ENCODE measurements at regions not wholly inside any gene's neighbourhood (a gene's known extent, or its start where the extent isn't known, plus 50 kb on each side); places are given as distances from the start of the nearest gene placed in this dataset.
A peak's percentile ranks its signal among the peaks of the same experiment; 100 is the strongest.

DNA sequence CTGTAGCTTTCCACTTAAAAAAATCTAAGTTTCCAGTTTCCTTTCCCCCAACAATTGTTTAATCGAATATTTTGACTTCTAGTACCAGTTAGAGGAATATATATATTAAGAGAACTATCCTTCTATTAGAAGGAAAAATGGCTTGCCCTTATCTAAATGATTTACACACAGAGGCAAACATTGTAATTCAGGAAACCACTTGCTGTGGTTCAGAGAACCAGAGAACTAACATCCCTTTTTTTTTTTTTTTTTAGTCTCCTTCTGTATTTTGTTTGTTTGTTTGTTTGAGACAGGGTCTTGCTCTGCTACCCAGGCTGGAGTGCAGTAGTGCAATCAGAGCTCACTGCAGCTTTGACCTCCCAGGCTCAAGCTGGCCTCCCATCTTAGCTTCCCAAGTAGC, 746.6 kb downstream of the VRK1 start:
- no peak for DNase-seq

DNA sequence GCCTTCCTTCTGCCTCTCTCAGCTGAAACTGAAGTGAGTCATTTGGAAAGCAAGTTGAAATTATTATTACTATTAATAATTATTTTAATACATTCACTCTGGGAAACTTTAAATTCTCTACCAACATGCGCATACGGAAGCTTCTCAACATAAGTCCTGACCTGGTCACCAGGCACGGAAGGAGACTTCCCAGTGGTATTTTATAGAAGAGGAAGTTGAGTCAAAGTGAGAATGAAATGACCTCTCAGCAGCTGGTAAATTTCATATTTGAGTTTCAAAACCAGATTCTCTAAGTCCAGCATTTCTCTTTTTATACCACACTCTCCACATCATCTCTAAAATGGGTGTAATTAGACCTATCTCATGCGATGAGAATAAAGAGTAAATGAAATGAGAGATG, 747.4 kb downstream of the VRK1 start:
- no peak for DNase-seq

DNA sequence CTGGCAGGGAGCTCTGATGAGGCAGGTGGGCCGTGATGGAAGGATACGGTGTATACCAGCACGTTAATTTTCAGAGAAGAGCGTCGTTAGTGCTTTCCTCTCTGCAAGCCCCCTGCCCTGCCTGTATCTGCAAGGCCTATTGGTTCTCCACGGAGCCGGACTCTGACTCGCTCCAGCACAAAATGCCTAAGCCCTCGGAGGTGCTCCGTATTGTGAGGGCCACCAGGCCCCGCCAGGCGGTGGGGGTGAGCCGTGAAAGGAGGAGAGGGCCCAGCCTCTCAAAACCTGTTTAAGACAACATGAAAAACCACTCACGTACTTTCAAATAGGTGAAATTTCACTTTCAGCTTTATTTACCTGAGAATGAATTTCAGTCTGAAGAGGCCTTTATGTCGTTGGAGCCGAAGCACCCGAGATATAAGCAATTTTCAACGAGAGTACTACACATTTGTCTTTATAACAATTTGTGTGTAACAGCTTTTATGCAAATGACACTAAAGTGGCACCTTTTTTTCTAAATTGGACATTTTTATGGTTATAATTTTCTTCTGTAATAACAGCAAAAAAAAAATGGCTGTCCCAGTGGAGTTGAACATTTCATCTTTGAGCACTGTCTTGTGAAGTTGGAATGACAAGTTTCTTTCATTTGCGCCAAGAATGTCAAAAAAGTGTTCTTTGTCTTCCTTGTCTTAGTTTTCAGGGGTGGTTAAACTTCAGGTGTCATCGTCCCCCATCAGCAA, 749.5 kb downstream of the VRK1 start:
- DNase-seq: no peak

DNA sequence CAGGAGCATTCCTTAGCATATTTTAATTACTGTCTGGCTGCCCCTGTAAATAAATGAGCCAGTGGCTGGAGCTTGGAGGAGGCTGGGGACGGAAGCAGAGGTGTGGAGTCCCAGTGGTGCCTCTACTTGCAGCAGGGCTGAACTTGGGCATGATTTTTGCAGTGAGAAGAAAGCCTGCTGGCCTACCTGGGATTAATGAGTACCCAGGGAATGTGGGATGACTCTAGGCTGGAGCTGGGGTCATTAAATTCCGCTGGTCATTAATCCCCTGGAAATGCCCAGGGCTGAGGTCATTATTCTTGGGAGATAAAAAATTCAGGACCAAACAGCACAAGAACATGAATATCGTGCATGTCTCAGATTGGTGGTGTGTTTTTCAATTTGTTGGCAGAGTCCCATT, 753.3 kb downstream of the VRK1 start:
- no peak for DNase-seq

DNA sequence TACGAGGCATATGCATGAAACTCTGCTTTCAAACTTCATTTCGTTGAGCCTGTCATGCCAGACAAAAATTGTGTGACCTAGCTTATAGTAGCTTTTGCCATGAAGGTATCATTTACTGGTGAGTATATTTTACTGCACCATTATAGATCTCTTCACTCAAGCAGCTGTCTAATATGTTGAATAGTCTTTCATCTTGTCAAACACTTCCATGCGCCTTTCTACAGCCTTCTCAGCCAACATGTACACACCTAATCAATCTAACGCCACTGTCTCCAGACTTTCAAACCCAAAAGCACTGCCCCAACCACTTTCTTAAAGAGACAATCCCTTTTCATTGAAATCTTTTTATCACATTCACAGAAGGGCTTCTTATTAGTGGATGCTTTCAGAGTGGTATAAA, 757.4 kb downstream of the VRK1 start:
- DNase-seq: no peak

DNA sequence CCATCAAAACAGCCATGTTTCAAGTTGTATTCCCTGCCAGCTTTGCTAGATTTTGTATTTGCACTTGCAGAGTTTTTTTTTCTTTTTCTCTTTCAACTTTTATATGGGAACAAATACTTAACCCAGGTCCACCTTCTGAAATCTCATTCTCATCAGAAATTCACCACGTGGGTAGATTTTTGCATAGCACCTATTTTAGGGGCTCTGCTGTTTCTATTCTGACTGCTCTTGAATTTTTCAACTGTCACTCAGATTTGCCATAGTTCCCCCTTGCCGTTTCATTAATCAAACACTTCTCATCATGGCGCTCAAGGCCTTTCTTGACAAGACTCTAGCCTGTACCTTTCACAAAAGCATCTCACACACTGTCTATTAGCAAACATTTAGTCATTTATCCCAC, 767.2 kb downstream of the VRK1 start:
- no peak for DNase-seq

DNA sequence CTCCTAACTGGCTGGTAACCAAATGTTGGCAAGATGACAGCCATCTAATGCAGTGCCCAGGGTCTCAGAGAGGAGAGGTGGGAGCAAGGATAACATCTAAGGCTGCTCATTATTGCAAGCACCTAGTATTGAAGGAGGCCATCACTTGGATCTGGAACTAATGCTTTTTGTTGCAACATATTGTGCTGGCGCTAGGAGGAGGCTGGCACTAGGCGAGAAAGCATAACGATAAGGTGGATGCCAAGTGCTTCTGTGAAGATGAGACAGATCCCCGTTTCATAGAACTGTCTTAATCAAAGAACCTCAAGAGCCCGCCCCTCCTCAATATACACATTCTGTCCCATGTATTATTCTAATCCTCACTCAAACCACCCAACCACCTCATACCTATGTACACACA, 774.0 kb downstream of the VRK1 start:
- no peak for DNase-seq

DNA sequence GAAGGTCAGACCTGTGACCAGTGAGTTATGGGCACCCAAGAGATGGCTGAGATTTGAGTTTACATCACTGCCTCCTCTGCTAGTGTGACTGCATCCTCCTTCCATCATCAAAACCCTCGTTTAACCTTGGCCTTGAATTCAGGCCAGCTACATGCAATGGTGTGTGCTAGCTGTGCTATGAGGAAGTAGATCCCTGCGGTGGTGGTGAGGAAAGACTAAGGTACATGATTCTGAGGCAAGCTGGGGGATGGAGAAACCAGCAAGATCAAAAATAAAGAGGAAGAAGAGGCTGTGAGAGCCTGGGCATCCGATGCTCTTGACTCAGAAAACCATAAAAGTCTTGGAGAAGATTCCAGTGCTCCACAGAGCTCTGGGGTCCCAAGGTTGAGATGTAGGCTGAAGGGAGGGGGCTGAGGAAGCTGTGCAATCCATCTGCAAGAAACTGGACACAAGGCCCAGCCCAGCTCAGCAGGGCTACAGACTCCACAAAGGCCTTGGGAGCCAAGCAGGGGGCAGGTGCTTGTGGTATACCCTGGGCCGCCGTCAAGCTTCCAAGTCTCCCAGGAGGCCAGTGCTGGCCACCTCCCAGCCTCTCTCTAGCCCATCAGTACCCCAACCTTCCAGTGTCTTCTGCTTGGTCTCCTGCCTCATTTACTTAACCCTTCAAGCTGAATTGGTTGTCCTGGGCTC, 774.8 kb downstream of the VRK1 start:
- DNase-seq: no peak

DNA sequence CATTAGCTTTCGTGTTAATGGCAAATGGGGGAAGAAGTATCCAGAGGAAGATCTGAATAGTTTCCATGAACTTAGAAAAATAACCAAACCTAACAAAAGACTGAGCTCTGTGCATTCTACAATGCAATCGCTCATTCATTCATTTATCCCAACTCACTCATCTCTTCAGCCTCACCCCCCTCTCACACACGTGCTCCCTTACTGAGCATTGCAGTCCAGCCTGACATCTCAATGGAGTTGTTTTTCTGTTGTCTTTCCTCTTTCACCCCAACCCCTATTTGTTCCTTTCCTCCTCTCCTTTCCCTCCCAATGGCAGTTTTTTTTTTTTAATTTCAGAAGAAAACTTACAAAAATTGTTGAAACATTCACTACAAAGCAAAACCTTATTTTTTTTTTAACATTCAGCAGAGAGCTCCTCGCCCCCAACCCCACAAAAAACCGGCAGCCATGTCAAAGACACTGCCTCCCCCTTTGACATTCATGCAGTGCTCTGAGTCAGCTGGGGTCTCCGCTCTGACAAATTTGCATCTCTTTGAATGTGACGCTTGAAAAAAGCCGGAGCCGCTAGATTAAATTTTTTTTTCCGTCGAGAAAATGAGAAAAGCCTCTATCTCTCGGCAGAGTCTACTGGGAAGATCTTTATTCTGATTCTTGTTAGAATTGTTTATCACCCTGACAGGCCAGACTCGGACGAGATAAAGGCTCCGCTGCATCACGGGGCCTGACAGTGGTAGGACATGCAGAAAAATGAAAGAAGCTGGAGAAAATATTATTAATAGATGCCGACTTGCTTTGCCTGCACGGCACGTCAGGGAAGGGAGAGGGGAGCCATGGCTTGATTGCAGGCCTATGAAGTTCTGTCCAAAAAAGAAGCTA, 775.6 kb downstream of the VRK1 start:
- DNase-seq: no peak

DNA sequence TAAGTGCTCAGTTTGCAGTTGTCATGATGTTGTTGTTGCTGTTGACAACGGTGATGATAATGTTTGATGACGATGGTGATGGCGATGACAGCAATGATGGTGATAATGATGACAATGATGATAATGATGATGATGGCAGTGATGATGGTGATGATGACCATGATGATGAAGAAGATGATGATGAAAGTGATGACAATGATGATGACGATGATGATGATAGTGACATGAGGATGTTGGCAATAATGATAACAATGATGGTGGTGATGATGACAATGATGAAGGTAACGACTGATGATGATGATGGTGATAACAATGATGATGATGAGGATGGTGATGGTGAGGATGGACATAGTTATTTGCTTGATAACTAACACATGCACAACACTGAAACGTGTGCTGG, 778.5 kb downstream of the VRK1 start:
- no peak for DNase-seq

DNA sequence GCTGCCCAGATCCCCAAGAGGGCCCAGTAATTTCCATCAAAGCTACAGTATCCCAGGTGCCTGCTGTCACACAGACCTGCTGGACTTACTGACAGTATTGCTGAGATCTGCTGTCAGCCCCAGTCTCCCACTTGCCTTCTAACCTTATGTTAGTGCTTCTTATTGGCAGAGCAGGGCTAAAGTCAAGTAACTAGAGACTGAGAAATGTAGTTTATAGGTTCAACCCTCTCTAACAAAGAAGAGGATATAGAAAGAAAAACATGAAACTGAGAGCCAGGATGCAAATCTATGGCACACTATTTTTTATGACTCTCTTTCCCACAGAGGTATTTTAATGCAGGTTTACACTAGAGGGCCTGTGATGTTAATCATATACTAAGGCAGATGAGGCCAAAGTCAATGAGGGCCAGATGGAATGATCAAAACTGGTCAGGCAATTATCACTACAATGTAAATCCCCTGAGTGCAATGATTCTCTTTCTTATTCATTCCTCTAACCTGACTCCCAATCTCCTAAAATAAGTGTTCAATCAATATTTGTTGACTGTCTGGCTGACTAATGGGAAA, 781.9 kb downstream of the VRK1 start:
- DNase-seq: no peak

DNA sequence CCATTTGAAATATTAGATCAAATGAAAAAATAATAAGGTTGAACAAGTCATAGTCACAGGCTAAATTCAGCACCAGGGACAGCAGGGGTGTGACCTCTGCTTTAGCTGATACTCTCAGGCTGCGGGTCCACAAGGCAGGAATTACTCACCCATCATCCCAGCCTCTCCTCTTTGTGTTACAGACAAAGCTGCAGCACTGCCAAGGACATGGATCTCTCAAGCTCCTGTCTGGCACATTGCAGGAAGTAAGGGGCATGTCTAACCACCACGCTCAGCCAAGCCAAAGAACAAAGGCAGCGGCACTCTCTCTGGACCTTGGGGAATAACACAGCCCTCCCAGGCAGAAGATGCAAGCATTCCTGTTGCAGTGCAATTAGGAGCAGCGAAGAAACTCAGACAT, 783.8 kb downstream of the VRK1 start:
- no peak for DNase-seq

DNA sequence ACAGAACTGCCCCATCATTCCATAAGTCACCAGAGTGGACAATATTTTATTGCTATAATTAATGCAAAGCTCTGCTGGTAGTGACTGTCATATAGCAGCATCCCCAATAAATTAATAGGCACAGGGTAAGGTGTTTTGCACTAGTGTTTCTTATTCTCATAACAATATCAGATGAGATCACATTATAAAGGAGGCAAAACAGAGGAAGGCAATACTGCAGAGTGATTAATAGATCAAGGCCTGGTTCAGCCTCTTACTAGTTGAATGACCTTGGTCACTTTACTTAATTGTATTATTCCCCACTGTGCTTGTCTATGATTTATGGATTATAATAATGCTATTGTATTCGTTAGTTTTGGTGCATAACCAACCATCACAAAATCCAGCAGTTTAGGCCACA, 784.8 kb downstream of the VRK1 start:
- DNase-seq: no peak

DNA sequence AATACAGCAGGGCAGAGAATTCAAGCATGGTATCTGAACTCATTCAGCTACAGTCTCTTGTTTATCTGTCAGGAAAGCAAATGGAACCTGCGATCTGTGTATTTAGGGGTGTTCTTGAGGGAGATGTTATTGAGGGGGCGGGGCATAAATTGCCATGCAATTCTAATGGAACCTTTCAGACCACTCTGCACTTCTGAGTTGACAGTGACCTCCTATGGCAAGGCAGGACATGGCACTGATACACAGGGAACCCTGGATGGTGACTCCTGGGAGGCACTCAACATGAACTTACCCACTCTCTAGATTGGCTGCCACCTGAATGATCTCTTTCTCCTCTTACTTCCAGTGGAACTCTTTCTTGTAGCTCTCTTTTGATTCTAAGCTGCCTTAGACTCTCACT, 787.3 kb downstream of the VRK1 start:
- DNase-seq: no peak

DNA sequence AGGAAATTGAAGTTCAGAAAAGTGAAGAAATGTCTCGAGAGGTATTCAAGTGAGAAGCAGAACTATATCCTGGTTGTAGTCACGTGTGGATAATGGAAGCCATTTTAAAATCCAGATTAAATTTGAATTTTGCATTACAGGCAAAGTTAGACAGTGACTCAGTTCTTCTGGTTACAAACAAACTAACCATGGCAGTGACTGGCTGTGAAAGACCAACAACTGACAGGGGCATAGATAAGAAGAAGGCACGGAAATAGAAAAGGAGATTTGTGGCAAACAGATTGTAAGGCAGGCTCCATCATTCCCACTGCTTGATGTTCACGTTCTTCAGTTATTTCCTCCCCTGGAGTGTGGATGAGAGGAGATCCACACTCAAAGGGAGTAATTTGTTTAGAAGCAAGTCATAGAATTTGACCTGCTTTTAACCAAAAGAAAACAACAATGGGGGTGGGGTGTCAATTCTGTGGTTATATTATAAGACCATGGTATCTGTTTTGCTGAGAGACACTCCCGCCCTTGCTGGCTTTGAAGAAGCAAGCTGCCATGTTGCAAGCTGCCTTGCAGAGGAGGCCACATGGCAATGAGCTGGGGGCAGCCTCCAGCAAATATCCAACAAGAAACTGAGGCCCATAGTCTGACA, 795.3 kb downstream of the VRK1 start:
- DNase-seq: no peak

DNA sequence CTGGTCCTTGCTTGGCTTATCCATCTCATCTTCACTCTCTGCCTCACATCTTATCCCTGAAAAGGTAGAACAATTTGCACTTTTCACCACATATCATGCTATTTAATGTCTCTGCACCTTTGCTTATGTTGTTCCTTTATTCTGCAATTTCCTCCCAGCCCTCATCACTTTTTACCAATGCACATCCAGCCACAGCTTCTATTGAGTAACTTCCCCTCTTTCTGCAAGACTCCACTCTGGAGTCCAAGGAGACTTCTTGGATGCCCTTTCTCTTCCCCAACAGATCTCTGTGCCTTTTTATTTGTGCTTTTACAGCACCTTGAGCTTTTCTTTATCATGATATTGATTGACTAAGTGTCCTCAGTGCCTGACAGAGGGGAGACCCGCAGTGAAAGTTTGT, 797.1 kb downstream of the VRK1 start:
- no peak for DNase-seq

DNA sequence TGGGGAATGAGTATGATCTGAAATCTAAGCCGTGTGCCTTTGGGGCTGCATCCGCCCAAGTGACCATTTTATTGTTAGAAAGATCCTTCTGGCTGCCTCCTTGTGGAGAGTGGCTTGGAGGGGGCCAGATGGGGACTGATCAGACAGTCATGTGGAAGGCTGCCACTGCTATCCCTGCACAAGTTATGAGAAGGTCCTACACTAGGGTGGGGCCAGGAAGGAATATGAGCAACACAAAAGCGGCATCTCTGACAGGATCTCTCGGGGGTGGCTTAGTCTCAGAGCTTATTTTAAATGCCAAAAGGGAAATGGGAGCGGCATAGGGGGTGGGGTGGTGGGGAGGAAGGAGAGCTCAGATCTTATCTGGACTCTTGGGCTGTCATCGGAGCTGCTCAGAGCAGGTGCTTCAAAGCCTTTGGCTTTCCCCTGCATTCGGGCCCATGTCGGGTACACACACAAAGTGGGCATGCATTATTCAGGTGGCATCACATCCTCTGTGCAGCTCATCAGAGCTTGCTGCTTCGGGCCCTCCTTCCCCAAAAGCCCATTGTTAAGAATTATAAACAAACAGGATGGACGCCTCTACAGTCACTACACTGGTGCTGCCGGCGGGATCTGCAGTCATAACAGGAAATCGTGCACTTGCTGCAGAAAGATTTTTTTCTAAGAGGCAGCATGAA, 805.4 kb downstream of the VRK1 start:
- DNase-seq: no peak

DNA sequence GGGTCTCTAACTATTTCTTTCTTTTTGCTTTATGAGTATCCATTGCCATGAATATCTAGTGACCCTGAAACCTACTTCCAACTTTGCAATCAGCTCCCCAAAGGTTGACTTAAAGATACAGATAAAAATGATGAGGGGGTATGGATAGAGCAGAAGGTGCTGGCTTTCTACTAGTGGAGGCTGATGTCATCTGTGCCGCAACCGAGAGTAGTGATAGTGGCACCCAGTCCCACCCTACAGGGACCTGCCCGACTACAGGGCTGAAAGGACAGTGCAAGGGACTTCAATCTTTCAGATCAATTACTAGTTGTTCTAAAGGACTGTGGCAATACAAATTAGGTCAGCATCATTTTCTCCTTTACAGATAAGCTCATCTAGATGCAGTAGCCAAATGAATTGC, 806.0 kb downstream of the VRK1 start:
- DNase-seq: no peak

DNA sequence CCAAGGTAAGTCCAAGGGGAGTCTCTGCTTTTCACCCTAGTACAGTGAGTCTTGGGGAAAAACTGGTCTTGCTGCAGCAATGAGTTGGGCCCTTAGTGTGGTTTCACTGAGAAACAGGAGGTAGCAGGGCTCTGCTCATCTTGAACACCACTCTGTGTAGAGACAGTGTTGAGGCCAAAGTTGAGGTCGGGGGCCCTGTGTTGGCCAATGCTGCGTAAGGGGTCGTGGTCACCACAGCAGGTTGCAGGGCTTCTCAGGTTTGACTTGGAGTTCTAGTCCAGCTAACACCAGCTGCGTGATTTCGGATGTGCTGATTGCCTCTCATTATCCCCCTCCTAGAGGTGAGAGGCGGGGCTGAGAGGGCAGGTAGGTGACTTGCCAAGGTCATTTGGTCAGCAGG, 807.5 kb downstream of the VRK1 start:
- no peak for DNase-seq

DNA sequence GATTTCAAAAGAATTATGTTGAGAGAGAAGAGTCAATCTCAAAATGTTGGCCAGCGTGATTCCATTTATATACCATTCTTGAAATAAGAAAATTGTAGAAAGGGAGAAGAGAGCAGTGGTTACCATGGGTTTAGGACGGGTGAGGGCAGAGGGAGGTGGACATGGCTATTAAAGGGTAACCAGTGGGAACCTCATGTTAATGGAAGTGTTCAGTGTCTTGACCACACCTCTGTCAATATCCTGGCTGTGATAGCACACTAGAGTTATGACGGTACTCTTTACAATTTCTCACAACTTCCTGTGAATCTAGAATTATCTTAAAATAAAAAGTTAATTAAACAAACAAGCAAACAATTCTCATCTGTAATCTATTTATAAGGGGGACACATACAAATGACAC, 821.2 kb downstream of the VRK1 start:
- DNase-seq: no peak

DNA sequence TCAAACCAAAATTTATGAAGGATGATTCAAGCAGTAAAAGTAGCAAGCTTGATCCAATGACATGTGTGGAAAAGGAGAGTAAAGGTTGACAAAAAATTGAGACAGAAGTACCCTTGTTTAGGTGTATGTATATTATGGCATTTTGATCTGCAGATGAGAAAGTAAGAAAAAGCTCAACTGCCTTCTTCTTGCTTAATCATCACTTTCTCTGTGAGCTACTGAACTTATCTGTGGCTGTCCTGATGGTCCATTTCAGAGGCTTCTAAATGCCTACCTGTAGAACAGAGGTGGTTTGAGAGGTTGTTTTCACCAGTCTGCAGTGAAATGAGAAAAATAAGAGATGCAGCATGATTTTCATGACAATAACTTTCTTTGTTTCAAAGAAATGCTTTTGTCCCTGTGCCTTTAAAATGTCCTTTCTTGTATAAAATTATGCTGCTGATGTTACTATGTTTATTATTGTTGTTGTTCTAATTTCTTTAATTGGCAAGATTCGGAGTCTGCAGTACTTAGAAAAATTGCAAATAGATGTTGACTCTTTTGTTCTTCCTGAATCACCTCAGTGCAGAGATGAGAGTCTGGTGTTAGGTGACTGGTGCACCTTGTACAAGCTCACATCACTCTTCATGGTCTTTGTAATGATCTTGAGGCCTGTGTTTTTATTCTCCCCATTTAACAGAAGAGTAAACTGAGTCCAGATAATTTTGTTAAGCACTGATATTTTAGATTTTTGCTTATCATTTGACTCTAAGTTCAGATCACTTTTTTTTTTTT, 821.9 kb downstream of the VRK1 start:
- no peak for DNase-seq

DNA sequence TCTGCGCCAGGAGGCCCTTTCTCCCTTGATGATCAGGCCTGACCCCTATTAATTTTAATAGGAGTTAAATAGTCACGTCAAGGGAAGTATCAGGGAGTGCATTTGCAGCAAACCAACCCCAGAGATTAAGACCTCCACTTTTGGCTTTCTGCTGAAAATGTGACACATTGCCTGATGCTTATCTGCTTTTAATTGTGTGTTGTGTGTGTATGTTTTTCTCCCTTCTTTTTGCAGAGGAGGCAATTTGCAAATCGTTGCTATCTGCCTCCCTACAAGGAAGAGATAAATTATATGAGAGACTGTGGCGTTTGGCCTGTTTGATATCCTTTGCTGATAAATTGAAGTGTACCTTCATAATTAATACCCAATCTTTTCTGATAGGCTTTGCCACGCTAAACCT, 822.9 kb downstream of the VRK1 start:
- peak; percentile 45 for DNase-seq
